Peyer's patch (tissue), 4 donors: ENCODE measurements at regions not wholly inside any gene's neighbourhood (a gene's known extent, or its start where the extent isn't known, plus 50 kb on each side); places are given as distances from the start of the nearest gene placed in this dataset.

Experiments used
- DNase-seq, 3 donors: peaks; one replicate each; pipeline ENCODE4 v3.0.0-alpha.2; 2017 to 2019
- H3K27ac ChIP-seq, 4 donors: fragments of 200-600 bp; sonication (generic); one replicate each; pipeline ENCODE4 v1.5.1; 2016 to 2019
- H3K27me3 ChIP-seq, 2 donors: fragments of 200-600 bp; sonication (generic); one replicate each; pipeline ENCODE4 v1.5.1; 2019
- H3K36me3 ChIP-seq, 3 donors: fragments of 200-600 bp; sonication (generic); one replicate each; pipeline ENCODE4 v1.5.1; 2016 to 2019
- H3K4me1 ChIP-seq, 4 donors: fragments of 200-600 bp; sonication (generic); one replicate each; pipeline ENCODE4 v1.5.1; 2016 to 2019
- H3K4me3 ChIP-seq, 4 donors: fragments of 200-600 bp; sonication (generic); 1 replicate in 3 of 4; 2 replicates in 1 of 4; pipeline ENCODE4 v1.5.1; 2016 to 2019; ENCODE audit warnings: mild to moderate bottlenecking in 1 of 4
- H3K9me3 ChIP-seq, 4 donors: fragments of 200-600 bp; sonication (generic); one replicate each; pipeline ENCODE4 v1.5.1; 2016 to 2019; ENCODE audit warnings: mild to moderate bottlenecking in 1 of 4
- CTCF ChIP-seq, 6 experiments: fragments of 450-650 bp in 4 of 6; fragments of 200-600 bp in 2 of 6; sonication (generic) in 1 of 6; IDR thresholded peaks; one replicate each; pipeline ENCODE4 v1.5.1; 2017 to 2019; ENCODE audit warnings: antibody characterized with exemption in 6 of 6, mild to moderate bottlenecking in 3 of 6, moderate library complexity in 1 of 6
- POLR2A ChIP-seq, 2 donors: fragments of 450-650 bp; IDR thresholded peaks; one replicate each; pipeline ENCODE4 v1.5.1; 2017; ENCODE audit warnings: antibody characterized with exemption in 2 of 2, mild to moderate bottlenecking in 2 of 2, moderate library complexity in 2 of 2

GRCh38 chr5:135235551-135236227 is 163.3 kb downstream of the MACROH2A1 start:
- H3K4me1 ChIP-seq, result peaks cover 0 to 3% (median 0%) of the 10 kb centered on the region in 4 donors
- no peak overlapping the region for H3K4me3 ChIP-seq
- DNase-seq, result peak in 2 of 3 donors; percentile 16 to 25
- no peak overlapping the region for H3K27ac ChIP-seq
- H3K9me3 ChIP-seq, result no peaks in the 10 kb centered on the region
- H3K27me3 ChIP-seq, result no peaks in the 10 kb centered on the region
- TF ChIP-seq POLR2A (IDR thresholded peaks at IDR 0.05), result no peak
- TF ChIP-seq CTCF (IDR thresholded peaks at IDR 0.05), result no peak
- no peaks in the 10 kb centered on the region for H3K36me3 ChIP-seq

DNA sequence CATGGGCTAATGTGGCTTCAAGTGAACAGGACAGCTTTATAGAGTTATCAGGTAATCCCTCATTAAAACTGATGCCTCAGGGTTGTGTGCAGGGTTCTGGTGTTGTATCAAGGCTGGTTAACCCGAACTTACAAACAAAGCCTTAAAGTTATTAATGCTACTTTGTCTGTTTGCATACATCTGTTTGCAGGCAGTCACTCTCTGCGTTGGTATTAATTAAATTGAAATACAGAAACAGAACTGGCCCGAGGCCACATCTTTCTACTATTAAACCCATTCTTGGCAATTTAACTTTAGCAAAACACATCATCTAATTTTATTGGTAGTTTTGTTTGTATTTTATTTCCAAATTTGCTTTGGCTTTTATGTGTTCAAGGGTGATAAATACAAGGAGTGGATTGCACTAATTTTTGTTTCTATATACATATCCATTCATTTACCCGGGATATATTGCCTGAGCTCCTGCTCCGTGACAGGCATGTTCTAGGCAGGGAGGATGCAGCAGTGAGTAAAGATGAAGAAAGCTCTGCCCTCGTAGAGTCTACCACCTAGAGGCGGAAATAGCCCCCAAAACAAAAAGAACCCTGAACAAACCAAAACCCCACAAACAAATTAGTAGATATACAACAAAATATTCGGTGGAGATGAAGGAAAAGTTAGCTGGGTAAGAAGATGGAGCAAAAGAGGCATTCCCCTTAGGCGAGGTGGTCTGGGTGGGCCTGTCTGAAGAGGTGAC is 164.2 kb downstream of the MACROH2A1 start:
- Histone ChIP-seq H3K4me1 (peaks cover 0 to 3% (median 0%) of the 10 kb centered on the region in 4 donors), H3K27ac (no peak overlapping the region), H3K36me3 (no peaks in the 10 kb centered on the region), H3K4me3 (no peak overlapping the region), H3K27me3 (no peaks in the 10 kb centered on the region), H3K9me3 (no peaks in the 10 kb centered on the region)
- TF ChIP-seq CTCF (IDR thresholded peaks at IDR 0.05) (no peak), POLR2A (IDR thresholded peaks at IDR 0.05) (no peak)
- peak in 1 of 3 donors; percentile 5 for DNase-seq

GRCh38 chr5:135234242-135234641 is 164.8 kb downstream of the MACROH2A1 start:
- no peak overlapping the region for H3K4me3 ChIP-seq
- H3K27ac ChIP-seq, result no peak overlapping the region
- H3K36me3 ChIP-seq, result no peaks in the 10 kb centered on the region
- H3K9me3 ChIP-seq, result peaks cover 0 to 3% (median 0%) of the 10 kb centered on the region in 4 donors
- H3K4me1 ChIP-seq, result no peaks in the 10 kb centered on the region
- TF ChIP-seq CTCF (IDR thresholded peaks at IDR 0.05) (no peak), POLR2A (IDR thresholded peaks at IDR 0.05) (no peak)
- DNase-seq, result peak in 1 of 3 donors; percentile 12
- no peaks in the 10 kb centered on the region for H3K27me3 ChIP-seq

DNA sequence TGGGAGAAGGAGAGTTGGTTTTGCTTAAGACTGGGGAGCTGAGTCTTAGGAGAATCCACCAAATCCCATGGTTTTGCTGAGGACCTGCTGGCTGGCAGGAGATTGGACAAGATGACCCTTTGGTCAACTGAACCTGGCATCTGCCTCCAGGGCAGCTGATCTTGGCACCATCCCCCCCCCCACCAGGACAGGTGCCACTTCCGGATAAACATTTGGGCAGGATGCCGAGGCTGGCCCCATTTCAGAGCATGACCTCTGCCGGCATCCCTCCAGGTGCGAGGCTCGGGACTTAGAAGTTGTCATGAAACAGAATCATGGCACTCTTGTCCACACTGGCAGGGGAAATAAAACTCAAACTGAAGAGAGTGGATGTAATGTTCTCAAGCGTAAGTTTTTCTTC is 165.6 kb downstream of the MACROH2A1 start:
- no peaks in the 10 kb centered on the region for H3K27me3 ChIP-seq
- H3K36me3 ChIP-seq, result no peaks in the 10 kb centered on the region
- no peak overlapping the region for H3K4me3 ChIP-seq
- TF ChIP-seq CTCF (IDR thresholded peaks at IDR 0.05) (no peak), POLR2A (IDR thresholded peaks at IDR 0.05) (no peak)
- no peak overlapping the region for H3K27ac ChIP-seq
- peak in 1 of 3 donors; percentile 11 for DNase-seq
- no peaks in the 10 kb centered on the region for H3K4me1 ChIP-seq
- peaks cover 0 to 4% (median 0%) of the 10 kb centered on the region in 4 donors for H3K9me3 ChIP-seq

DNA sequence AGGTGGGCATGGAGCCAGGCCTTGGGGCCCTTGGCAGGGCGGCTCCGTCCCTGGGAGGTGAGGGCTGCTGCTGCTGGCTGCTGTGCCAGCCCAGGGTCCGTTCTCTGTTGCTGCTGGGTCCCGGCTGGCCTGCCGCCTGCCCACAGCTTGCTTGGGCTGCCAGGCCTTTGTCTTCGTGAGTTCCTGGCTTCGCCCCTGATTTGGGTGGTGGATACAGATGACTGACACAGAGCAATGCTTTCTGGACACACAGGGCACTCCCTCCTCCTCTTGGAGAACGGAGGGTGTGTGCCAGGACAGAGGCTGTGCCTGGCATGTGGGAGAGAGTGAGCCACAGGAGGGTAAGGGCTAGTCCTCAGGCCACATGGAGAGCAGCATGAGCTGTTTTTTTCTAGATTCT is 166.1 kb downstream of the MACROH2A1 start:
- no peak for TF ChIP-seq POLR2A (IDR thresholded peaks at IDR 0.05)
- TF ChIP-seq CTCF (IDR thresholded peaks at IDR 0.05), result no peak
- no peak overlapping the region for H3K27ac ChIP-seq
- peak in 1 of 3 donors; percentile 40 for DNase-seq
- no peaks in the 10 kb centered on the region for H3K27me3 ChIP-seq
- H3K4me3 ChIP-seq, result no peak overlapping the region
- peaks cover 0 to 4% (median 0%) of the 10 kb centered on the region in 4 donors for H3K9me3 ChIP-seq
- no peaks in the 10 kb centered on the region for H3K4me1 ChIP-seq
- no peaks in the 10 kb centered on the region for H3K36me3 ChIP-seq
